OCI-M2 (cell line): ENCODE measurements at regions not wholly inside any gene's neighbourhood (a gene's known extent, or its start where the extent isn't known, plus 50 kb on each side); places are given as distances from the start of the nearest gene placed in this dataset.

ENCODE experiments used
- DNase-seq: peaks from one replicate; lab custom pipeline; 2025; ENCODE audit not compliant: unreplicated experiment; lab: John Stamatoyannopoulos, UW

DNA sequence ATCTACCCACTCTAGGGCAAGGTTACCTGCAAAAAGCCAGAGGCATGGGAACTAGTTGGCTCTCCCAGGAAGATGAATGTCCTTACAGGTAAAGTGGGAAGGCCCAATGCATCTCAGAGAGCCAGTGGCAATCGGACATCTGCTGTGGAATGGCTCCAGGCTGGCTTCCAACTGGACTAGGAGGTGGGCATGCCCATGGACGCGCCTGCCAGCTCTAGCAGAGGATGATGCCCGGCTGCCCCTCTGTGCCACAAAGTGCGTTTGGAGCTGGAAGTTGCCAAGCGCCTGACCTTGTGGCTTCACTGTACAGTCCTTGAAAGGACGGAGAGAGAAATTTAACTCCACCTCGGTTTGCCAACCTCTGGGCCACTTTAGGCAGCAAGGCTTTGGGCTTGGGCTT, 84.4 kb downstream of the NR2F2 start:
- DNase-seq: no peak

- DNase-seq: no peak
These were observed 85.2 kb downstream of the NR2F2 start for GRCh38 chr15:96415513-96416217.

- no peak for DNase-seq
These were observed 85.9 kb downstream of the NR2F2 start for GRCh38 chr15:96416218-96416933.

- no peak for DNase-seq
These were observed 86.6 kb downstream of the NR2F2 start for GRCh38 chr15:96416934-96417759.

- DNase-seq: no peak
These were observed 87.2 kb downstream of the NR2F2 start for GRCh38 chr15:96417760-96418130.

DNA sequence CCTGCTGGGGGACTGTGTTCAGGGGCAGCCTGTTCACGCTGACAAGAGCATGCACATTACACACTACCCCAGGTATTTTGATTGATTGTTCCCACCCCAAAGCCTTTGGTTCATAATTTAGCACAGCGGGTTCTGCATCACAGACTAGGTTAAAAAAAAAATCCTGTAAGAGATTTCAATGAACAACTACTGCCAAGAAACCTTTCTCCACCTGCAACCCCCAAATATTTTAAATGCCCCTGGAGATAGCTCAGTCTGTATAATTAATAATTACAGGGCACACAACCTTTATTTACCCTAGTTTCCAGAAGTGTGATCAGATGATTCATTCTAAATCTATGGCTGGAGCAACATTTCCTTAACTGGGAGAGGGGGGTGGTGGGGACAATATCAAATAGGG, 87.6 kb downstream of the NR2F2 start:
- no peak for DNase-seq

GRCh38 chr15:96421178-96421601, 90.7 kb downstream of the NR2F2 start:
- DNase-seq: peak; percentile 8

DNA sequence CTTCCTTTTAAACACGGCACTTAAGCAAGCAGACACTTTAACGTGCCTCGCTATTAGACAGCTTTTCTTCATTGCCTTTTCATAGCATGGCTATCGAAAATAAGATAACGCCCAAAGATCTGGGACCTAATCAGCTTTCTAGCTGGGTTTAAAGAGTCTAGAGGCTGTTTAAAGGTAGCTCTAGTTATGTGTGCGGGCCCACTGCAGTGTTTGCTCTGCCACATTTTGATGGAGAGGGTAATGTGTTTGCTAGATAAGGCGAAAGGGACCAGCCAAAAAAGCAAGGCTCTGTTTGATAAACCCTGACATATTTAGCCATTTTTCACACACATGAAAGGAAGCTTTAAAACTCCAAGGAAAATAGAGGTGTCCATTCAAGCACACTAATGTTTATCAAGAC, 91.6 kb downstream of the NR2F2 start:
- peak; percentile 53 for DNase-seq

- no peak for DNase-seq
These were observed 94.2 kb downstream of the NR2F2 start for GRCh38 chr15:96424674-96425073.

DNA sequence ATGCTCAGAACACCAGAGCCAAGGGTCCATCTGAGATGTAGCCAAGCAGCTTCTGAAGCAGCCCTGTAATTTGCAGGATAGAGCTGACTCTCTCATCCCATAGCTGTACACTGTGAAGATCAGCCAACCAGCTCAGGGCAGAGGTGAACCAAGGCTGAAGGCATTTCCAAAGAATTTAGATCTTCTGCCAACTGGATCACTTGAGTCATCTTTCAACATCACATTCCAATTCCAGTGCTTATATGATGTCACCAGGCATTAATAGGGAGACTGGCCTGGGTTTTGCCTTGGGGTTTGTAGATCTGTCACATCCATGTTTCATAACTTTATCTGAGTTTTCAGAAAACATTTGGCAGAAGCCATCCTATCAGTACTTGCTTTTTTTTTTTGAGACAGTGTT, 98.2 kb downstream of the NR2F2 start:
- DNase-seq: no peak

- DNase-seq: no peak
These were observed 101.3 kb downstream of the NR2F2 start for GRCh38 chr15:96431786-96432185.

- DNase-seq: no peak
These were observed 104.5 kb downstream of the NR2F2 start for GRCh38 chr15:96435022-96435421.

GRCh38 chr15:96435841-96436240, 105.3 kb downstream of the NR2F2 start:
- no peak for DNase-seq

DNA sequence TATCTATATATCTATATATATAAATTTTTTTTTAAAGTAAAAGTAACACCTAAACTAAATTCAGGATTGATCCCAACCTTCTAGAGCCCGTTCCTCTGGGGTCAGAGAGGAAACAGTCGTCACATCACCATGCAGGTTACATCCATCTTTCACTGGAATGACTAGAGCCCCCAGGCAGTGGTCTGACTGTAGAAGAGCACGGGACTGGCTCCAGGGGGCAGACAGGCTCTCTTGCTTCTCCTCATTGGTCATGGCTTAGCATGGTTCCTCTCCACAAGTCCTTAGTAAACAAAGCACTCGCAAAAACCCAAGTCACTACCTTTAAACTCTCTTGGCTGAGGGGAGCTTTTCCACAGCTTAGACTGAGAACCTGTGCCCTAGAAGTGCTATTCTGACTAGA, 110.5 kb downstream of the NR2F2 start:
- no peak for DNase-seq

- no peak for DNase-seq
These were observed 111.6 kb downstream of the NR2F2 start for GRCh38 chr15:96442076-96442475.

DNA sequence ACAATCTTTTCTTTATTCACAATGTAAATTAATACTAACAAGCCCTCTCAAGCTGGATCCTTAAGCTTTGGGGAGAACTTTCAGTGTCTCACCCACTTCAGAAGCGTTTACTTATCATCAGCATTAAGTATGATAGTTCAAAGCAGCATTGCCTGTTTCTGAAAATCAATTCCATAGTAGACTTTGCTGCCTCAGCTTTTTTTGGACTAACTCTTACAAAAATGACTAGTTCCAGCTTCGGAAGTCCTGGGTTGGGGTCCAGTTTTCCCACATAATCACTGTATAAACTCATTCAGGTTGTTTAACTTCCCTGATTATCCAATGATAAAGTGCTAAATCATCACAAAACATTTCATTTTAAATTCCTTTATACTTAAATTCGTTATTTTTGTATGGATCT, 114.4 kb downstream of the NR2F2 start:
- no peak for DNase-seq

GRCh38 chr15:96448923-96449322, 118.4 kb downstream of the NR2F2 start:
- DNase-seq: no peak

DNA sequence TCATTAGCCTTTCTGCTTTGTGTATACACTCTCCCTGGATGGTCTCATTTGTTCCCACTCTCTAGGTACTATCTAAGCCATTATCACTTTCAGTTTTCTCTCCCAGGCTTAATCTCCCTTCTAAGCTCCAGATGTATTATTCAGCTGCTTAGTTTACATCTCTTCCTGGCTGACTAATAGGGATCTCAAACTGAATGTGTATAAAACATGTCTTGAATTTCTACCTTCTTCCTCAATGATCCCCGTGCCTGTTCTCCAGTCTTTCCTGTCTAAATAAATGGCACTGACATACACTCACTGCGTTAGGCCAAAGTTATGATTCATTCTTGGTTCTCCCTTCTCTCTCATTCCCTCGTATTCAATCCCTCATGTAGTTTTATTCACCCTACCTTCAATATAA, 127.3 kb downstream of the NR2F2 start:
- no peak for DNase-seq

DNA sequence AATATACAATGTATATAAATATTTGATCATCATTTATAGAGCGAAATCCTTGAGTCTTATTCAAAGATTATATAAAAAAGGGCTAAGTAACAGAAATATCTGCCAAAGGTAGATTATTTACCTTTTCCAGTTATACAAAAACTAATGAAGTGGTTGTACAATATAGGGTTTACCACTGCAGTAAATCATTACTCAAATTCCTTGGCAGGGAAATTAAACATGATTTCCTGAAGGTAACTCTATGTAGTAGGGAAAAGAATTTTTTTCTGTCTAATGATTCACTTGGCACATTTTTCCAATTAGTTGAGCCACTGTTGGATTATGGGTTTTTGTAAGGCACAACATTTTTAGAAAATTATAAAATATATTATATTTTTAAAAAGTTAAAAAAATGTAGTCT, 129.6 kb downstream of the NR2F2 start:
- DNase-seq: no peak

GRCh38 chr15:96462768-96463750, 132.6 kb downstream of the NR2F2 start:
- DNase-seq: no peak
